Activated CD8-positive, alpha-beta memory T cell treated with anti-CD3 and anti-CD28 coated beads, Interleukin-2, amount 10 ng/mL, durations not matched to agents 7 days and 5 days (primary cell): ENCODE measurements at regions not wholly inside any gene's neighbourhood (a gene's known extent, or its start where the extent isn't known, plus 50 kb on each side); places are given as distances from the start of the nearest gene placed in this dataset.

Source experiments
- ATAC-seq: fragments of 150-1000 bp; cut with Tn5 transposase; one replicate; pipeline ENCODE4 v1.10.0; 2021; ENCODE audit warnings: moderate library complexity
- CTCF ChIA-PET: fragments of 350-600 bp; sonication (Branson Sonifier 250); formaldehyde crosslinking; loops from one replicate; lab custom pipeline; 2021; ENCODE audit warnings: antibody characterized with exemption; lab: Charles Lee
- DNase-seq: peaks from one replicate; pipeline ENCODE4 v3.0.0-alpha.2; 2020
- H3K27ac Mint-ChIP-seq: one replicate; pipeline ENCODE4 v1.8.0; 2021; ENCODE audit warnings: mild to moderate bottlenecking, mixed read lengths
- H3K27me3 Mint-ChIP-seq: one replicate; pipeline ENCODE4 v1.8.0; 2021; ENCODE audit warnings: mixed read lengths
- H3K36me3 Mint-ChIP-seq: one replicate; pipeline ENCODE4 v1.8.0; 2021; ENCODE audit warnings: mild to moderate bottlenecking, mixed read lengths
- H3K4me1 Mint-ChIP-seq: one replicate; pipeline ENCODE4 v1.8.0; 2021; ENCODE audit warnings: mixed read lengths
- H3K4me3 Mint-ChIP-seq: one replicate; pipeline ENCODE4 v1.8.0; 2021; ENCODE audit warnings: mild to moderate bottlenecking, moderate library complexity, mixed read lengths
- H3K9me3 Mint-ChIP-seq: one replicate; pipeline ENCODE4 v1.8.0; 2022; ENCODE audit warnings: low read depth, mixed read lengths

DNA sequence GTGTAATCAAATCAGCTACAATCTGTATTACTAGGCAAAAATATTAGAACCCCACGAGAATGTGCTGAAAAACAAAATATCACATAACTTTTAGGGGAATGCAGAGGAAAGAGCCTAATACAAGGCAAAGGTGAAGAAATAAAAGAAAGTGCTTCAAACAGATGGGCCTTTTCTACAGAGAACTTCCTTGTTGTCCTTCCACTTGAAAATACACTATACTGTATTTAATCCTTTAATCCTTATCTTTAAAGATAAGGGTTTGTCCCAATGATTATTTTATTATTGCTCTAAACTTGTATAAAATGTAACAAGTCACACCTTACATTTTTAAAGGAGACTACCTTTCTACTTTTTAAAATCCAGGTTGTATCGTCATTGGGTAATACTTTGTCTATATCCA is 296.5 kb downstream of the NDFIP2 start:
- CTCF ChIA-PET = no interaction called here
- Mint-ChIP-seq H3K4me1 (no peaks in the 10 kb centered on the region), H3K27ac (no peak overlapping the region), H3K9me3 (no peaks in the 10 kb centered on the region), H3K27me3 (no peaks in the 10 kb centered on the region), H3K36me3 (no peaks in the 10 kb centered on the region), H3K4me3 (no peak overlapping the region)
- ATAC-seq (no peak), DNase-seq (no peak)

DNA sequence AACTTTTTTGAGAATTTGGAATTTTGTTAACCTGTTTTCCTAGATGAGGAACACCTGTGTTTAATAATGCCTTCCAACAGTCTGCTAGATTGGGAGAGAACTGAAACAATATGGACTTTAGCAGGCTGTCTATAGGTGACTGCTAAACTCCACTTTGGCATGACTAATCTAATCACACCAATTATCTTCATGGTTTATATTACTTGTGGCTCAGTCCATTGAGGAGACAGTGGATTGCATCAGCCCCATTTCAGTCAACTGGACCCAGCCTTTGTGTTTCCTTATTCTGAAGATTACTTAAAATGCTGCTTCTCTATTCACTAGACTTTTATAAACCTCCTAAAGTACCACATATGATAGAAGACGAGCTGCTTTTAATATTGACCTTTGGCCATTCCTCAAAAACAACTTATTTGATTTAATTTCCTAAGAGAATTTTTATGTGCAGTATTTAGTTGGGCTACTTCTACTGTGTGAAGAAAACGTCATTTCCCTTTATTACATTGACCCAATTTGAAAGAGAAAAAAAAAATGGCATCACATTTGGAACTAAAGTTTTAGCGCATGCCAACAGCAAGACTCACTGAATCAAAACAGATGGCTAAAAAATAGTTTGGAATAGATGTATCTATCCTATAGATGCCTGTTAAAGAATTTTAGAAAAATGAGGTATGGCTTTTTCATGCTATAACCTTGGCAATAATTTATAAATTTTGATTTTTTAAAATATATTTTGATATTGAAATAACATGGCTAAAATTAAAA is 295.8 kb downstream of the NDFIP2 start:
- Mint-ChIP-seq H3K4me3 (no peak overlapping the region), H3K27ac (no peak overlapping the region)

DNA sequence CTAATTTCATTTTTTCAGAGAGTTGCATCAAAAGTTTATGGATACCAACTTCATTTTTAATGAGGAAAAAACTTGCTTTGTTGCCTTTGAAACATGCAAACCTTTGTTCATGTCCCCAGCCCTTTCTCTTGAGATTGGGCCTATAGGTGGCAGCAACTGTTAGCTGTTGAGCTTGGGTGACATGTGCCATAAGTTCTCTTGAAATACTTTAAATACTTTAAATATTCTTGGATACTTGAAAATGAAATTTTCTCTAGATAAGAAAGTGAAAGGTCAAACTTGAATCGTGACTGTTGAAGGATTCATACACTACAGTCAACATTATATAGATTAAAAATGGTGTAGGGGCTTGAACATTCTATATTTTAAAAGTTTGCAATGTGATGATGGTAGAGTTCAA is 294.9 kb downstream of the NDFIP2 start:
- Mint-ChIP-seq H3K27ac (no peak overlapping the region), H3K4me1 (no peaks in the 10 kb centered on the region), H3K4me3 (no peak overlapping the region), H3K9me3 (no peaks in the 10 kb centered on the region), H3K27me3 (no peaks in the 10 kb centered on the region), H3K36me3 (no peaks in the 10 kb centered on the region)
- DNase-seq (no peak), ATAC-seq (no peak)
- CTCF ChIA-PET = no interaction called here

More for the DNA sequence above, 295.8 kb downstream of the NDFIP2 start:
- DNase-seq (no peak), ATAC-seq (no peak)
- Mint-ChIP-seq H3K9me3 (no peaks in the 10 kb centered on the region), H3K4me1 (no peaks in the 10 kb centered on the region), H3K36me3 (no peaks in the 10 kb centered on the region), H3K27me3 (no peaks in the 10 kb centered on the region)
- CTCF ChIA-PET = no interaction called here

DNA sequence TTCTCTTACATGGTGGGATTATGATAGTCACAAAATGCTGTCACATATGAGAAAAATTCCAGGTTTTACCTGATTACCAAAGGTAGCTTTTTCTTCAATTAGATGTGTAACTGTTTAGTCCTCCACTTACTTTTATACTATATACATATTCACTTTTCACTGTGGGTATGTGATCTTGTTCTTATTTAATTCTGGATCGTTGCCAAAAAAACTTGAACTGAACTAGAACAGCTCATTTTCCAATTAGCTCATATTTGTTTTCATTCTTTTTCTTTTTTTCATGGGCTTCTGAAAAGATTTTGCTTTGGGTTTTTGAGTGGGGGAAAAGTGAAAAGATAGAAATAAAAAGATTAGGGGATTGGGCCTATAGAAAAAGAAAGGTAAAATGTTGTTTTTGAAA is 291.9 kb downstream of the NDFIP2 start:
- H3K4me1 Mint-ChIP-seq = no peaks in the 10 kb centered on the region
- H3K27me3 Mint-ChIP-seq = no peaks in the 10 kb centered on the region
- H3K9me3 Mint-ChIP-seq = no peaks in the 10 kb centered on the region
- no peak for DNase-seq
- H3K4me3 Mint-ChIP-seq = no peak overlapping the region
- H3K36me3 Mint-ChIP-seq = no peaks in the 10 kb centered on the region
- CTCF ChIA-PET = no interaction called here
- no peak overlapping the region for H3K27ac Mint-ChIP-seq
- no peak for ATAC-seq

DNA sequence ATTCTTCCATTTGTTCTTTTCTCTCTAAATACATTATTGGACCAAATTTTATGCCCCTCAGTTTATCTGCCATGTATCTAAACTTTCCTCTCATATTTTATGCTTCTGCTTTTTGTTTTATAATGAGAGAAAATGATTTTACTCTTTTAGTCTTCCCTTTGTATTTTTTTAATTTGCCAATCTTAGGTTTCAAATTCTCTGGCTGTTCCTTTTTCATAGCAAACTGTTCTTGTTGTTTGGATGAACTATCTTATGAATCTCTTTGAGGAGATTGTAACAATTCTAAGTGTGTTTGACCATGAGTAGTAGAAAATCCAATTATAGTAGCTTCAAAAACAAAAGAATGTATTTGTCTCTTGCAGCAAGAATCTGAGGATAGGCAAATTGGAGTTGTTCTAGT is 290.5 kb downstream of the NDFIP2 start:
- CTCF ChIA-PET = no interaction called here
- Mint-ChIP-seq H3K27me3 (no peaks in the 10 kb centered on the region), H3K9me3 (no peaks in the 10 kb centered on the region), H3K27ac (no peak overlapping the region), H3K4me1 (no peaks in the 10 kb centered on the region), H3K36me3 (no peaks in the 10 kb centered on the region), H3K4me3 (no peak overlapping the region)
- ATAC-seq (no peak), DNase-seq (no peak)

DNA sequence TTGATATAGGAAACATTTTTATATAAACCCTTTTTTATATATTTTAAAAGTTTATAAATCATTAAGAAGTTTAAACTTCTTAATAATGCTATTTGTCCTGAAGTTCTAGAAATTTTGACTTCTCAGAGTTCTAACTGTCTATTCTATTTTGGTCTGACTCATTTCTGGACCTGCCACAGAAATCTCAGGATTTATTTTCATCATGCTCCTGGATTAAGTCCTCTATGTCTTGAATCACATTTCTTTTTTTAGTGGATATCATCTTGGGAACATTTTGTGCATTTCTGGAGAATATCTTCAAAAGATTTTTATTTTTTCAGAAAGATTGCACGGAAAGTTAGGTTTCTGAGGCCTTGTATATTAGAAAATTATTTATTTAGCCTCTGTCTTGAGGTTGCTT is 289.1 kb downstream of the NDFIP2 start:
- ATAC-seq (no peak), DNase-seq (no peak)
- Mint-ChIP-seq H3K27ac (no peak overlapping the region), H3K4me3 (no peak overlapping the region), H3K27me3 (no peaks in the 10 kb centered on the region), H3K36me3 (no peaks in the 10 kb centered on the region), H3K4me1 (no peaks in the 10 kb centered on the region), H3K9me3 (no peaks in the 10 kb centered on the region)
- CTCF ChIA-PET = no interaction called here

DNA sequence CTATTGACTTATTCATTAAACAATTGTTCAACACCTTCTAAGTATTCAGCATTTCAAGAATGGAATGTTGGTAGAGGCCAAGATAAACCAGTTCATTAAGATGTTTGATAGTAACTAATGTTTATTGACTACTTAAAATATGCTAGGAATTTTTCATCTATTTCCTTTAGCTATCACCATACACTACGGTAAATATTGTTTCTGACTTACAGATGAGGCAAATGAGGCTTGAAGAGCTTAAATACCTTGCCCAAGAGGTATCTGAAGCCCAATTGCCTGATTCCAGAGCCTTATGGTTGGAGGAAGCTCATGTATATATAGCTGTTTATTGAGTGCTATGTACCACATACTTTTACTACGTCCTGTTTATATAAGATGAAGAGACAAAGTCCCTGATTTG is 286.2 kb downstream of the NDFIP2 start:
- DNase-seq = no peak
- CTCF ChIA-PET = no interaction called here
- no peak for ATAC-seq
- Mint-ChIP-seq H3K36me3 (no peaks in the 10 kb centered on the region), H3K27ac (no peak overlapping the region), H3K27me3 (no peaks in the 10 kb centered on the region), H3K4me3 (no peak overlapping the region), H3K9me3 (no peaks in the 10 kb centered on the region), H3K4me1 (no peaks in the 10 kb centered on the region)

DNA sequence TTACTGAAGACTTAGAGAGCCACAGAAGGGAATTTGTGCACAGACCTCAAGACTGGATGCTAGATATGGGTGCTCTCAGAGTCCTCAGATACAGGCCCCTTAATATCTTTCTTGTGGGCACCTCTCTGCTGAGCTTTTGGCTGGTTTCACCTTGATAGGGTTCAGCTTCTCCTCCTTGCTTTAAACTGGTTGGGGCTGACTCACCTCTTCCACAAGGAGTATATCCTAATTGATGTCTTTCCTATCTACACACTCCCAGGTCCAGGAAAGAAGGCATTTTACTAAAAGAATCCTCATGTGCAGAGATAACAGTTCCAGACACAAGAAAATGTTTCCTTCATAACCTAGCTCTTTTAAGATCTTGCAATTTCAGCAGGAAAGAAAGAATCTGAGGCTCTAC is 284.4 kb downstream of the NDFIP2 start:
- no peaks in the 10 kb centered on the region for H3K36me3 Mint-ChIP-seq
- no peaks in the 10 kb centered on the region for H3K27me3 Mint-ChIP-seq
- DNase-seq (no peak), ATAC-seq (no peak)
- peaks cover 5% of the 10 kb centered on the region for H3K9me3 Mint-ChIP-seq
- H3K4me1 Mint-ChIP-seq = no peaks in the 10 kb centered on the region
- H3K4me3 Mint-ChIP-seq = no peak overlapping the region
- no peak overlapping the region for H3K27ac Mint-ChIP-seq
- CTCF ChIA-PET = no interaction called here

DNA sequence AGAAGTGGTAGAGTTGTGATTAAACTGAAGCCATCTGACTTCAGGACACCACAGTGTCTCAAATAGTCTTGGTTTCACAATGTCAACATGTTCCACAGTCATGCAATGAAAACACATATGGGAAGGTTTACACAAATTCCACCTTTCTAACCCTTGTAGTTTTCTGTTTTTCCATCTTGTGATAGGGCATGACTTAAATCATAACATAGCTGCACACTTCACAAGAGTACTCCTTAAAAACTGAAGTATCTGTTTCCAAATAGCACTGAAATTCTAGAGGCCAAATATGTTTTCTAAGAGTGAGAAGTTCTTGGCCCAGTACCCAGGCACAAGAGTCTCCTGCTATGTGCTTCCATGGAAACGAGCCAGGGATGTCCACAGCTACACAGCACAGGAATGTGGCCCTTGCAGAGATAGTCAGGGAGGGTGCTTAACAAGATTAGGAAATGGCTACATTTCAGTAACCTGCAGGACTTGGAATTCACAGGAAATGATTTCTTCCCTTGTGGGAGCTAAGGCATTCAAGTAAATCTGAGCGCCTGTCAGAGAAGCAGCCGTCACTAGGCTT is 269.1 kb downstream of the NDFIP2 start:
- no peak overlapping the region for H3K4me3 Mint-ChIP-seq
- CTCF ChIA-PET = no interaction called here
- ATAC-seq (no peak), DNase-seq (no peak)
- H3K27me3 Mint-ChIP-seq = no peaks in the 10 kb centered on the region
- no peak overlapping the region for H3K27ac Mint-ChIP-seq
- H3K9me3 Mint-ChIP-seq = no peaks in the 10 kb centered on the region
- H3K4me1 Mint-ChIP-seq = no peaks in the 10 kb centered on the region
- H3K36me3 Mint-ChIP-seq = no peaks in the 10 kb centered on the region

DNA sequence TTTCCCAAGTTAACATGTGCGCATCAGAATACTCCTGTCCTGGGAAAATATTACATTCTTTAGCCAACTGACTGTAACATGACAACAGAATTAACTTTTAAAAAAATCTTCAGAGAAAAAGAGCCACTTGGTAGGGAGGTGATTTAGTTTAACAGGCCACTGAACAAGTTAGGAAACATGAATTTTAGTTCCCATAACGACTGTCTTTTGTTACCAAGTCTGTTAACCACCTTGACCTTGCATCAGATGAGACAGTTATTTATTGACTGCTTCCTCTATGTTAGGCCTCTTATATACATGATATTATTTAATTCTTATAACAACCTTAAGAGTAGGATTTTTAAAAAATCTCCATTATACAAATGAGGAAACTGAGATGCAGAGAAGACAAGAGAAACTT is 268.6 kb downstream of the NDFIP2 start:
- Mint-ChIP-seq H3K4me1 (no peaks in the 10 kb centered on the region), H3K9me3 (no peaks in the 10 kb centered on the region), H3K27me3 (no peaks in the 10 kb centered on the region), H3K36me3 (no peaks in the 10 kb centered on the region), H3K4me3 (no peak overlapping the region), H3K27ac (no peak overlapping the region)
- ATAC-seq (no peak), DNase-seq (no peak)
- CTCF ChIA-PET = no interaction called here

DNA sequence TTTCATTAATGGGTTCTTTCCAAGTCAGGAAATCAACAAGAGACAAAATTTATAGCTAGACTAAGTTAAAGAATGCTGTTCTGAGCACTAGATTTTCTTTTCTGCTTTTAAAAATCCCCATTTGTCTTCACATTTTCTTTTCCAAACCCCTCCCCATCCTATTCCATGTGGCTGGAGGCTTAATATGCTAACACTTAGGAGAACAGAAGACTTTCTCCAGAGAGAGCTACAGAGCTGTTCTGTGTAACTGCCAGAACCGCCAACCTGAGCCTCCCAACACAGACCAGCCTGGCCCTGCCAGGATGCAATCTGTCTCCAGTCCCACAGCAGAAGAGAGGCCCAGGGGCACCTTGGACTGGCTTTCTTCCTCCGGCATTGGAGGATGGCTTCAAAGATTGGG is 264.1 kb downstream of the NDFIP2 start:
- no peaks in the 10 kb centered on the region for H3K27me3 Mint-ChIP-seq
- DNase-seq (no peak), ATAC-seq (no peak)
- H3K4me1 Mint-ChIP-seq = no peaks in the 10 kb centered on the region
- CTCF ChIA-PET = no interaction called here
- H3K4me3 Mint-ChIP-seq = no peak overlapping the region
- no peak overlapping the region for H3K27ac Mint-ChIP-seq
- no peaks in the 10 kb centered on the region for H3K9me3 Mint-ChIP-seq
- H3K36me3 Mint-ChIP-seq = no peaks in the 10 kb centered on the region

DNA sequence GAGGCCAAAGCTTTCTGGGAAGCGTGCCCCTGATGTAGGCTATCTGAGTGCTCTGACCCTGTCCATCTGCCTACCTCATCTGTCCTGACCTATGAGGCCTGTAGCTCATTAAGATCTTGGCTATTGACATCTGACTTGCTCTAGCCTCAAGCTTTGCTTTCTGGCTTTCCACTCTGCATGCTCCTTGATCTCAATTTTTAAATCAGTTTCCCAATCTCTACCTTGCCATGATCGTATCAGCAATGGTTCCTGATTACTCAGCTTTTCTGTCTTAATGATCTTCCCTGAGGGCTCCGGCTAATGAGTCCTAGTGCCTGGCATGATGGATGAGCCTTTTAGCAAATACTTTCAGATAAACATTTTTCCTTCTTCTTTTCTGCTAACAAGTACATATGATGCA is 262.0 kb downstream of the NDFIP2 start:
- H3K27ac Mint-ChIP-seq = no peak overlapping the region
- no peak overlapping the region for H3K4me3 Mint-ChIP-seq
- CTCF ChIA-PET = no interaction called here
- DNase-seq (no peak), ATAC-seq (no peak)
- no peaks in the 10 kb centered on the region for H3K4me1 Mint-ChIP-seq
- H3K27me3 Mint-ChIP-seq = no peaks in the 10 kb centered on the region
- H3K36me3 Mint-ChIP-seq = no peaks in the 10 kb centered on the region
- H3K9me3 Mint-ChIP-seq = no peaks in the 10 kb centered on the region

DNA sequence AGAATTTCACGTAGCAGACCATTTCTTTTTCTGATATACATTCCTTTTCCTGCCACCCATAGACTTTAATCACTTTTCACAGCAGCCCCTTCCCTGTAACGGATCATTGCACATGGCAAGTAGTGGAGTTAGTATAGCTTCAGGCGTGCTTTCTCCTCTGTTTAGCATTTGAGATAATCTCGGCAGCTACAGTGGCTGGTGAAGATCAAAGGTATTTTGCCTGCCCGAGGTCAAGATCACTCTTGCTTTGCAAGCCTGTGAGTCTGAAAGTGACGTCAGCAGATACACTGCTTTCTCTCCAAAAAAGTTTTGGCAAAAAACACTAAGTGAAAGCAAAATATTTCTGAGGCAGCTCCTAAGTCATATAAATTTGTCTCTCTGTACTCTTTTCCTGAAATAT is 260.0 kb downstream of the NDFIP2 start:
- DNase-seq (no peak), ATAC-seq (no peak)
- H3K27ac Mint-ChIP-seq = no peak overlapping the region
- no peaks in the 10 kb centered on the region for H3K36me3 Mint-ChIP-seq
- no peaks in the 10 kb centered on the region for H3K27me3 Mint-ChIP-seq
- H3K9me3 Mint-ChIP-seq = no peaks in the 10 kb centered on the region
- CTCF ChIA-PET = no interaction called here
- no peak overlapping the region for H3K4me3 Mint-ChIP-seq
- H3K4me1 Mint-ChIP-seq = no peaks in the 10 kb centered on the region

DNA sequence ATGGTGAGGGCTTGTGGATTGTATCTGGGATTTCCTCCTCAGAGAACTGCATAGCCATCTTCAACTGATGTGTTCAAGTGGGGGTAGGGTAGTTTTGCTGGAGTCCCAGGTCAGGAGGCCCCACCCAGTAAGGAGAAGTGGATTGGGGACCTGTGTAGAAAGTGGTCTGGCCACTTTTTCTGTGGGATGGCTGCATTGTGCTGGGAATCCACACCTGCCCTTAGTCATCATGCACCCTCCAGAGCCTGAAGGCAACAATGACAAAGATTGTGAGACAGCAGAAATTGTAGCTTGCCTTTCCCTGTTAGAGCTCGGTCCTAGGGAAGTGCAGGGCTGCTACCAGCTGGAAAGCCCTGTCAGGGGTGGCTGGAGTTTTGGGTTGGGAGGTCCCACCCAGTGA is 255.4 kb downstream of the NDFIP2 start:
- Mint-ChIP-seq H3K4me3 (no peak overlapping the region), H3K27me3 (no peaks in the 10 kb centered on the region), H3K4me1 (no peaks in the 10 kb centered on the region), H3K9me3 (no peaks in the 10 kb centered on the region), H3K36me3 (no peaks in the 10 kb centered on the region), H3K27ac (no peak overlapping the region)
- DNase-seq (no peak), ATAC-seq (no peak)
- CTCF ChIA-PET = no interaction called here
